Activated T-cell treated with anti-CD3 and anti-CD28 coated beads, Interleukin-2, amount 50 U/mL, for 4 hours (primary cell): ENCODE measurements at regions not wholly inside any gene's neighbourhood (a gene's known extent, or its start where the extent isn't known, plus 50 kb on each side); places are given as distances from the start of the nearest gene placed in this dataset.
"Not testable (repeated sequence)": the region's sequence is repeated elsewhere in the genome, so short reads cannot be mapped to it uniquely, and the experiment has no call there.

ENCODE experiments used
- ATAC-seq, 2 donors: fragments of 200-7000 bp; cut with Tn5 transposase; one replicate each; pipeline ENCODE4 v1.10.0; 2021
- DNase-seq: peaks from one replicate; pipeline ENCODE4 v3.0.0-alpha.2; 2020
- H3K27me3 Mint-ChIP-seq: one replicate; pipeline ENCODE4 v1.8.0; 2021; ENCODE audit warnings: low read depth, mixed read lengths
- H3K36me3 Mint-ChIP-seq: one replicate; pipeline ENCODE4 v1.8.0; 2022; ENCODE audit warnings: mixed read lengths; ENCODE audit not compliant: insufficient read depth
- H3K4me1 Mint-ChIP-seq: one replicate; pipeline ENCODE4 v1.8.0; 2021; ENCODE audit warnings: low read depth, mixed read lengths
- H3K4me3 Mint-ChIP-seq: one replicate; pipeline ENCODE4 v1.8.0; 2021; ENCODE audit warnings: mild to moderate bottlenecking, moderate library complexity, mixed read lengths
- H3K9me3 Mint-ChIP-seq: one replicate; pipeline ENCODE4 v1.8.0; 2021; ENCODE audit warnings: mixed read lengths

DNA sequence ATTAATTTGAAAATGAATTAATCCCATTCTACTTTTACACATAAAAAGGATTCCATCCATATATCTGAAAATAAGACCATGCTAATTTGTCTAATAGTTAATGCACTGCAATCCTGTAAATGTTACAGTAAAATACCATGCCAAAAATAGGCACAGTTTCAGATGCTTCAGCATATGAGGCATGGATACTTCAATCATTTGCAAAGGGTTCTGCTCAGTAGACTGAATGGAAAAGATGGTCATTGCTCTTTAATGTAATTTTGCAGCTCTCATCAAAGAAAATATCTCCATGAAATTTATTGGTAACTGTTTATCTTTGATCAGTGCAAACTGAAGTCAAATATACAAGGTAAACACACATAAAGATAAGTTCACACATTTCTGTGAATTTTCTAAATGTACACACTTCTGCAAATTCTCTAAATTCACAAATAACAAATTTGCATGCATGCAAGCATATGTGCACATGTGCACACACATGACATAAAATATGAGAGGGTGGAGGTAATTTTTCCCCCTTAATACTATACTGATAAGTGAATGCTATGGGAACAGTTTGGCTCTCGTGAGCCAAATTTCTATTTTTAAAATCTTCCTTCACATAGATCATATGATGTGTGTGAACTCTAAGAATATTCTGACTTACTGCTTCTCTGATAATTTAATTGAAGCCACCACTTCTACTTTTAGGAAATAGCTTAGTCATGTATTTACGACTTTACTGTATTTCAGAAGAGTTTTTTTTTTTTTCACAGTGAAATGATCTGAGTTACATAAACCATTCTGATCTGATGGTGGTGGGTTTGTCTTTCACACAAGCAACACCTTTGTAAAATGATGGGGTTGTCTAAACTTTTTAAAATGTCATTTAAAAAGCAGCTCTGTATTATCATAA is 996.8 kb upstream of the CITED2 start:
- no peak overlapping the region for H3K4me3 Mint-ChIP-seq

GRCh38 chr6:140370441-140370840 is 996.0 kb upstream of the CITED2 start:
- H3K4me1 Mint-ChIP-seq: no peaks in the 10 kb centered on the region
- H3K9me3 Mint-ChIP-seq: no peaks in the 10 kb centered on the region
- no peak overlapping the region for H3K4me3 Mint-ChIP-seq
- no peaks in the 10 kb centered on the region for H3K36me3 Mint-ChIP-seq
- H3K27me3 Mint-ChIP-seq: no peaks in the 10 kb centered on the region
- no peak for ATAC-seq
- DNase-seq: no peak

More for the DNA sequence above, 996.8 kb upstream of the CITED2 start:
- no peaks in the 10 kb centered on the region for H3K36me3 Mint-ChIP-seq
- no peak for ATAC-seq
- no peaks in the 10 kb centered on the region for H3K9me3 Mint-ChIP-seq
- no peak for DNase-seq
- H3K27me3 Mint-ChIP-seq: no peaks in the 10 kb centered on the region
- H3K4me1 Mint-ChIP-seq: no peaks in the 10 kb centered on the region

- no peak overlapping the region for H3K4me3 Mint-ChIP-seq
- no peaks in the 10 kb centered on the region for H3K27me3 Mint-ChIP-seq
- ATAC-seq: no peak
- no peaks in the 10 kb centered on the region for H3K4me1 Mint-ChIP-seq
- no peak for DNase-seq
- H3K9me3 Mint-ChIP-seq: peaks cover 8% of the 10 kb centered on the region
- H3K36me3 Mint-ChIP-seq: no peaks in the 10 kb centered on the region
These were observed 992.5 kb upstream of the CITED2 start for GRCh38 chr6:140366991-140367390.

DNA sequence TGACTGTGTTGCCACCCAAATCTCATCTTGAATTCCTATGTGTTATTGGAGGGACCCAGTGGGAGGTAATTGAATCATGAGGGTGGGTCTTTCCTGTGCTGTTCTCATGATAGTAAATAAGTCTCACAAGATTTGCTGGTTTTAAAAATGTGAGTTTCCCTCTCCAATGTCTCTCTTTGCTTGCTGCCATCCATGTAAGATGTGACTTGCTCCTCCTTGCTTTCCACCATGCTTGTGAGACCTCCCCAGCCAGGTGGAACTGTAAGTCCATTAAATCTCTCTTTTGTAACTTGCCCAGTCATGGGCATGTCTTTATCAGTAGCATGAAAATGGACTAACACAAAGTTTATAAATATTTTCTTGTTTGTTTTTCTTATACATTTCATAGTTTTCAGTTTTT is 990.5 kb upstream of the CITED2 start:
- Mint-ChIP-seq H3K4me3 (no peak overlapping the region), H3K36me3 (no peaks in the 10 kb centered on the region), H3K4me1 (no peaks in the 10 kb centered on the region), H3K27me3 (no peaks in the 10 kb centered on the region), H3K9me3 (peaks cover 8% of the 10 kb centered on the region)
- DNase-seq (no peak), ATAC-seq (no peak)

- ATAC-seq (no peak), DNase-seq (no peak)
- H3K9me3 Mint-ChIP-seq: peaks cover 8% of the 10 kb centered on the region
- H3K4me1 Mint-ChIP-seq: no peaks in the 10 kb centered on the region
- no peaks in the 10 kb centered on the region for H3K36me3 Mint-ChIP-seq
- H3K27me3 Mint-ChIP-seq: peaks cover 2% of the 10 kb centered on the region
- no peak overlapping the region for H3K4me3 Mint-ChIP-seq
These were observed 986.2 kb upstream of the CITED2 start for GRCh38 chr6:140360651-140361050.

- H3K9me3 Mint-ChIP-seq: no peaks in the 10 kb centered on the region
- no peak for DNase-seq
These were observed 981.0 kb upstream of the CITED2 start for GRCh38 chr6:140355476-140355875.

DNA sequence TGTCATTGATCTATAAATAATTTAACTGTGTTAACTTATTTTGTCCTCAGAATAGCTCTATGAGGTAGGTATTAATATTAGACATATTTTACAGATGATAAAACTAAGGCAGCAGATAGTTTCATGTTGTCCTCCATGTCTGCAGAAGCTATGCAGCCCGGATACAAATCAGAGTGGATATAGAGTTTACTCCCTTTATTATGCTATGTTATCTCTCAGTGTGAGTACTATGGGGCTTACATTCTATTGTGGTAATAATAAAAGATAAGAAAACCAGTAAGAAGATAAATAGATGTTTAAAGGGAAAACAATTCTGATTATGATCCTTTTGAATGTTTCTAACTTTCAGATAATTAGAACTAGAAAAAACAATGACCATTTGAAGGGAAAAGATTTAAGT is 979.8 kb upstream of the CITED2 start:
- Mint-ChIP-seq H3K27me3 (peaks cover 4% of the 10 kb centered on the region), H3K36me3 (no peaks in the 10 kb centered on the region), H3K4me3 (no peak overlapping the region), H3K9me3 (no peaks in the 10 kb centered on the region), H3K4me1 (no peaks in the 10 kb centered on the region)
- no peak for ATAC-seq
- no peak for DNase-seq

More at GRCh38 chr6:140355476-140355875, 981.0 kb upstream of the CITED2 start:
- no peak for ATAC-seq
- Mint-ChIP-seq H3K27me3 (peaks cover 4% of the 10 kb centered on the region), H3K4me1 (no peaks in the 10 kb centered on the region), H3K4me3 (no peak overlapping the region), H3K36me3 (no peaks in the 10 kb centered on the region)

- DNase-seq (no peak), ATAC-seq (no peak)
These were observed 979.1 kb upstream of the CITED2 start for GRCh38 chr6:140353536-140353935.

DNA sequence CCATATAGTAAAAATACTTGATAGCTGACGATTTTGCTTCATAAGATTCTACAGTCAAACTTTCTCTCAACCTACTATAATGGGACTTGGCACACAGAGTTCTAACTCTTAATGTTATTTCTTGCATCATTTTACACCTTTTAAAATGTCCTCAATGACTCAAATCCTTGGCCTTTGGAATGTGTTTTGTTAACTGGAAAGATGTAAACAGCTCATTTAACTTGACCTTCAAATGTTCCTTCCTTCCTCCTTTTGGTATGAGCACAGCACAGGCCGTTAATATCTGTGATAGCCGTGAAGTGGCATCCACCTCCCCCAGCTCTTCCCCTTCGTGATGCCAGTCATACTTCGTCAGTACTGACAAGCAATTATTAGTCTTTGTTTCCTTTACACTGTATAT is 972.0 kb upstream of the CITED2 start:
- H3K4me1 Mint-ChIP-seq: no peaks in the 10 kb centered on the region
- ATAC-seq (no peak), DNase-seq (no peak)
- no peak overlapping the region for H3K4me3 Mint-ChIP-seq
- H3K9me3 Mint-ChIP-seq: no peaks in the 10 kb centered on the region
- H3K27me3 Mint-ChIP-seq: peaks cover 5% of the 10 kb centered on the region
- H3K36me3 Mint-ChIP-seq: no peaks in the 10 kb centered on the region

More at GRCh38 chr6:140353536-140353935, 979.1 kb upstream of the CITED2 start:
- Mint-ChIP-seq H3K4me1 (no peaks in the 10 kb centered on the region), H3K4me3 (no peak overlapping the region), H3K9me3 (no peaks in the 10 kb centered on the region), H3K27me3 (peaks cover 4% of the 10 kb centered on the region), H3K36me3 (no peaks in the 10 kb centered on the region)

DNA sequence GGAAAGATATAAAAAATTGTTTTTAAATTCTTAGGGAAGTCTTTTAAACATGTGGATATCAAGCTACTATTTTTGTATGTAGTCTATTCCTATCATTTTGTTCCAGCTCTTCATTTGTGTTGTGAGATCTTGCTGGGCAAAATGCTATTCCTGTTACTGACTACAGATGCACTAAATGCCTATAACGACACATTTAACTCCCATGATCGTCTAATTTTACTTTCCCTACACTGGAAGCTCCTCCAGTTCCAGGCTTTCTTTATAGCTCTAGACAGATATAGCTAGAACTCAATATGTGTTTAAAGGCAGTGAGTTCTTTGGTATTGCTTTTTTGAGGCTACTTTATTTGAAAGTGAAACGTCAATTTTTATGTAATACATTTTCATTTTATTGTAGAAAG is 971.5 kb upstream of the CITED2 start:
- Mint-ChIP-seq H3K9me3 (no peaks in the 10 kb centered on the region), H3K36me3 (no peaks in the 10 kb centered on the region), H3K4me3 (no peak overlapping the region), H3K27me3 (peaks cover 5% of the 10 kb centered on the region), H3K4me1 (no peaks in the 10 kb centered on the region)
- no peak for DNase-seq
- no peak for ATAC-seq

- no peak for DNase-seq
- Mint-ChIP-seq H3K36me3 (no peaks in the 10 kb centered on the region), H3K27me3 (peaks cover 5% of the 10 kb centered on the region), H3K4me3 (no peak overlapping the region), H3K4me1 (no peaks in the 10 kb centered on the region), H3K9me3 (no peaks in the 10 kb centered on the region)
- no peak for ATAC-seq
These were observed 969.9 kb upstream of the CITED2 start for GRCh38 chr6:140344142-140344913.

GRCh38 chr6:140343128-140343527 is 968.7 kb upstream of the CITED2 start:
- DNase-seq: no peak
- no peak for ATAC-seq
- Mint-ChIP-seq H3K4me1 (no peaks in the 10 kb centered on the region), H3K4me3 (no peak overlapping the region), H3K9me3 (no peaks in the 10 kb centered on the region), H3K27me3 (peaks cover 6% of the 10 kb centered on the region), H3K36me3 (no peaks in the 10 kb centered on the region)

- Mint-ChIP-seq H3K4me1 (no peaks in the 10 kb centered on the region), H3K27me3 (peaks cover 6% of the 10 kb centered on the region), H3K4me3 (no peak overlapping the region), H3K9me3 (no peaks in the 10 kb centered on the region), H3K36me3 (no peaks in the 10 kb centered on the region)
- DNase-seq (no peak), ATAC-seq (no peak)
These were observed 966.8 kb upstream of the CITED2 start for GRCh38 chr6:140341272-140341671.

- ATAC-seq: no peak
- peaks cover 6% of the 10 kb centered on the region for H3K27me3 Mint-ChIP-seq
- no peaks in the 10 kb centered on the region for H3K36me3 Mint-ChIP-seq
- no peaks in the 10 kb centered on the region for H3K9me3 Mint-ChIP-seq
- no peak overlapping the region for H3K4me3 Mint-ChIP-seq
- no peaks in the 10 kb centered on the region for H3K4me1 Mint-ChIP-seq
- DNase-seq: no peak
These were observed 966.3 kb upstream of the CITED2 start for GRCh38 chr6:140340795-140341194.

GRCh38 chr6:140339084-140339483 is 964.6 kb upstream of the CITED2 start:
- DNase-seq, H3K36me3 Mint-ChIP-seq, H3K9me3 Mint-ChIP-seq, ATAC-seq, H3K4me1 Mint-ChIP-seq, H3K27me3 Mint-ChIP-seq, H3K4me3 Mint-ChIP-seq: not testable (repeated sequence)
